HG02759 (cell line): ENCODE measurements at regions not wholly inside any gene's neighbourhood (a gene's known extent, or its start where the extent isn't known, plus 50 kb on each side); places are given as distances from the start of the nearest gene placed in this dataset.

ENCODE experiments used
- ATAC-seq: cut with Tn5 transposase; IDR thresholded peaks from one replicate; pipeline ENCODE4 v1.9.1; 2021; ENCODE audit warnings: mild to moderate bottlenecking, moderate library complexity; ENCODE audit not compliant: unreplicated experiment

GRCh38 chr5:14090755-14091154, 52.4 kb upstream of the TRIO start:
- no peak for ATAC-seq

- ATAC-seq = no peak
Measured at GRCh38 chr5:14090290-14090689, 52.9 kb upstream of the TRIO start.

GRCh38 chr5:14089198-14089597, 53.9 kb upstream of the TRIO start:
- ATAC-seq = no peak

GRCh38 chr5:14086261-14086660, 56.9 kb upstream of the TRIO start:
- no peak for ATAC-seq

DNA sequence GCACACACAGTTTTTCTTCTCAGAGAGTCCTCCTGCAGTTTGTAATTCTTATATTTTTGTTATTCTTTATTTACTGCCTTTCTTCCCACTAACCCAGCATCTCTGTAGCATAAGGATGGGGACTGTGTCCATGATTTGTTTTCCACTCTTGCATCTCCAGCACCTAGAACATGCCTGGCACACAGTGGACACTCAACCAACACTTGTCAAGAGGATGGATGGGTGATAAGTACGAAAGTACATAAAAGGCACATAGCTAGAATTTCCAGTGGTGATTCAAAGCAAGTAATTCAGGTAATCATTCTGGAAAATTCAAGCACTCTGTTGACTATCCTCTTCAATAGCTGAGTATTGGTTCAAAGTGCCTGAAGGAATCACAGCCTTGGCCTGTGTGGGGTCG, 60.2 kb upstream of the TRIO start:
- no peak for ATAC-seq

DNA sequence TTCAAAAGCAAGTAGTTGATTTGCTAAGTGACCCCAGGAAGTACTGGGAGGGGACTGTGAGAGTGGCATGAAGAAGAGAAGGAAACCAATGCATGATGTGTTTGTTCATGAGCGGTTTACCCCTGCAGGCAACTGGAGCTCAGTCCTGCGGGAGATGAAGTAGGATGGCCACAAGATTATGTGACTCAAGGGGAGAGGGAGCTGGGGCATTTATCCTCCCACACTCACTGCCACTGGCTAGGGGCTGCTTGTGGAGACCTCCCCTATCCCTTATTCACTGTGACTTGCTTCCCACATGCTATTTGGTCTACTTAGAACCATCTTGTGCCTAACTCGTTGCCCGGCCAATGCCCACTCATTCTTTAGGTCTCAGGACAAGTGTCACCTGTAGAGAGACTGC, 60.6 kb upstream of the TRIO start:
- no peak for ATAC-seq

GRCh38 chr5:14081791-14082190, 61.4 kb upstream of the TRIO start:
- no peak for ATAC-seq

DNA sequence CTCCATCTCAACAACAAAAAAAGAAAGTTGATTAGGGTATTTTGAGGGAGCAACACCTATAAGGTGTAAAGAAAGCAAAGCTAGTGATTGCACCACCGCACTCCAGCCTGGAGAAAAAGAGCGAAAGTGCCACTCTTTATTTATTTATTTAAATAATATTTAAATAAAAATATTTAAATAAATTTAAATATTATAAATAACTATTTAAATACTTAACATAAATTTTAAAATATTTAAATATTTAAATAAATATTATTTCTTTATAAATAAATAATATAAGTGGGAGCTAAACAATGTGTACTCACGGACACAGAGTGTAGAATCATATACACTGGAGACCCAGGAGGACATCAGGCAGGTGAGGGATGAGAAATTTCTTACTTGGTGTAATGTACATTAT, 64.4 kb upstream of the TRIO start:
- ATAC-seq = no peak

DNA sequence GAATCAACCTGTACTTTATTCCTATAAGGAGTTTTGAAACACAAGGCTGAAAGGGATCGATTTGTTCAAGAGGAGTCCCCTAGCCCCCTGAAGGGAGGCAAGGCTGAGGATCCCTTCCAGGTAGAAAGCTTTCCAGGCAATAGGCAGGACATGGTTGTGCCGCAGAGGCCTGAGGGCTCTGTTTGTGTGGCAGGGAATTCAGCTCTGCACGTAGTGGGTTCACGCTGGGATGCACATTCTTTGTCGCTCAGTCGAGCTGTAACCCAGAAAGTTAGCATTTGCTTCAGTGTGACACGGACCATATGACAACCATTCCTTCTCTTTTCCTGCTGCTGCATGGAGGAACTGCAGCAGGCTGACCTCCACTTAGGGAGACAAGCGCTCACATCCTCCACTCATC, 65.6 kb upstream of the TRIO start:
- ATAC-seq = no peak

GRCh38 chr5:14076561-14076960, 66.6 kb upstream of the TRIO start:
- ATAC-seq = no peak

DNA sequence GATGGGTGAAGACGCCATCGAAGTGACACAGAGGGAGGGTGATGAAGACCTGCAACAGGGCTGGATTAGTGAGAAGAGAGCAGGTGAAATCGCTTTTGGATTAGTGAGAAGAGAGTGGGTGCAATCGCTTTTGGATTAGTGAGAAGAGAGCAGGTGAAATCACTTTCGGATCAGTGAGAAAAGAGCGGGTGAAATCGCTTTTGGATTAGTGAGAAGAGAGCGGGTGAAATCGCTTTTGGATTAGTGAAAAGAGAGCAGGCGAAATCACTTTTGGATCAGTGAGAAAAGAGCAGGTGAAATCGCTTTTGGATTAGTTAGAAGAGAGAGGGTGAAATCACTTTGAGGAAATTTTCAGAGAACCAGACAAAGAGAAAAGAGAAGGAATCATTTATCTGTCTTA, 67.2 kb upstream of the TRIO start:
- ATAC-seq = no peak

DNA sequence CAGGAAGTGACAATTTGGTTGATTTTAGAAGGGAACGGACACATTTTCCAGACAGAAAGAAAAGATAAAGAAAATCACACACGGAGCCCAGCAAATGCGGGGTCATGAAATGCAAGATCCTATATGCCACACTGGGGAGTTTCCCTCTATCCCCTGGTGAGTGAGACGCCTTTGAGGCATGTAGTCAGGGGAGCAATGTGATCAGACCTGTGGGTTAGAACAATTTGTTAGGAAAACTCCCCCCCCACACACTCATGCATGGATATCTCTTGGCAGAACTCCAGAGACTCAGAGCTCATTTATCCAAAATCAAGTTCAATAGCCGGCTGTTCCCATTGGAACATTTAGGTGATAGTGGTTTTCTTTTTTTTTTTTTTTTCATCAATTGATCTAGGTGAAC, 71.7 kb upstream of the TRIO start:
- ATAC-seq = no peak

- no peak for ATAC-seq
Measured at GRCh38 chr5:14069021-14069420, 74.1 kb upstream of the TRIO start.

GRCh38 chr5:14068136-14068535, 75.0 kb upstream of the TRIO start:
- ATAC-seq = no peak

GRCh38 chr5:14066326-14066725, 76.8 kb upstream of the TRIO start:
- no peak for ATAC-seq

- no peak for ATAC-seq
Measured at GRCh38 chr5:14064841-14065240, 78.3 kb upstream of the TRIO start.

GRCh38 chr5:14063691-14064090, 79.5 kb upstream of the TRIO start:
- ATAC-seq = no peak

DNA sequence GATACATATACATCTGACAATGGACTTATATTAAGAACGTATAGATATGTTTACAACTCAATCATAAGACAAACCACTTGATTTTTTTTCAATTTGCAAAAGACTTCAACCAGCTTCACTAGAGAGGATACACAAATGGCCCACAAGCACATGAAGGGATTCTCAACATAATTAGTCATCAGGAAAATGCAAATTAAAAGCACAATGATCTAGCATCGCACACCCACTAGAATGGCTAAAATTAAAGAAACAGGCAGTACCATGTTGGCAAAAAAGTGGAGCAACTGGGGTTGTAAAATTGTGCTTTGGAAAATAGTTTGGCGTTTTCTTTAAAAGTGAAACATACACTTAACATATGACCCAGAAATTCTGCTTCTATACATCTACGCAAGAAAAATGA, 80.0 kb upstream of the TRIO start:
- no peak for ATAC-seq

DNA sequence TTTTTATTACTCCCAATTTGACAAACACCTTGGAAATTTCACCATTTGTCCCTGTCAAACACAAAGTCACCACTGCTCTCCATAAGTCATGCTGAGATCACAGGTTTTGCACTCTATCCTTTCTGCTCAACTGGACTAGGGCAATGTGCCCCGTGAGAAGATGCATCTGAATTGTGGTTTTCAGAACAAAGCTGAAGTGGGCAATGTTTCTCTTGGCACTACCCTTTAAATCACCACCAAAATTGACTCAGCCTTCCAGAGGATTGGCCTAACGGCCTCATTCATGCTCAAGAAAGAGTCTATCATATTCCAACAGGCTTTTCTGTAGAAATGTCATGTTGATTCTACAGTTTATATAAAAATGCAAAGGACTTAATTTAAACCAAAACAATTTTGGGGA, 81.0 kb upstream of the TRIO start:
- ATAC-seq = no peak

DNA sequence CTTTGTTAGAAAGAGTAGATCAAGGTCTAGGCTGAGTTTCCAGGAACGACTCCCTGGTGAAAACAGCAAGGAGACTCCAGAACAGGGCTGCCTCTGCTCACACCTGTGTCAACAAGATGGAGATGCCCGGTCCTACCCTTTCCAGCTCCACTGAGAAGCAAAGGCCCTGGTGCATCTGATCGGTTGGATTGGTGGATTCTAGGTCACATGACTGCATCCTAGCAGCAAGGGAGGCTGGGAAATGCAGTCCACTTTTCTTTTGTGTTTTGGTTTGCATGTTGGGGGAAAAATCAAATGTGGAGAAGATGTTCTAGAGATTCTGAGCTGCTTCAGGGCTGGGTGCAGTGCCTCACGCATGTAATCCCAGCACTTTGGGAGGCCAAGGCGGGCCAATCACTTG, 82.0 kb upstream of the TRIO start:
- ATAC-seq = no peak

- ATAC-seq = no peak
Measured at GRCh38 chr5:14060218-14060617, 82.9 kb upstream of the TRIO start.

DNA sequence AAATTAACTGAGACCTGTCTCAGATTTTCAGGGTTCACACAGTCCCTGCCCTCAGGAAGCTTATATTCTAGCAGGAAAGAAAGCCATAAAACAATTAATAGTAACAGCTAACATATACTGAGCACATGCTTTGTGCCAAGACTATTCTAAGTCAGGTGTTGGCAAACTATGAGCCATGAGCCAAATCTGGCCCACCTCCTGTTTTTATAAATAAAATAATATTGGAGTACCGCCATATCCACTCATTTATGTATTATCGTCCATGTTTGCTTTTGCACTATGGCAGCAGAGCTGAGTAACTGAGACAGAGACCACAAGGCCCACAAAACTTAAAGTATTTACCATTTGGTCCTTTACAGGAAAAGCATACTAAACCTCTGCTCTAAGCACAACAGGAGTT, 83.3 kb upstream of the TRIO start:
- ATAC-seq = no peak

- ATAC-seq = no peak
Measured at GRCh38 chr5:14057289-14057688, 85.9 kb upstream of the TRIO start.

GRCh38 chr5:14056039-14056438, 87.1 kb upstream of the TRIO start:
- no peak for ATAC-seq
